BE2C (cell line): ENCODE measurements at regions not wholly inside any gene's neighbourhood (a gene's known extent, or its start where the extent isn't known, plus 50 kb on each side); places are given as distances from the start of the nearest gene placed in this dataset.

Experiments
- DNase-seq: peaks from one replicate; pipeline ENCODE4 v3.0.0-alpha.2; 2020
- H3K27me3 ChIP-seq: fragments of 250-450 bp; sonication (Bioruptor Pico); 2 replicates; pipeline ENCODE4 v1.5.1; 2020; ENCODE audit warnings: mild to moderate bottlenecking
- H3K36me3 ChIP-seq: fragments of 250-450 bp; sonication (Bioruptor Pico); 2 replicates; pipeline ENCODE4 v1.5.1; 2020; ENCODE audit warnings: mild to moderate bottlenecking
- H3K4me1 ChIP-seq: fragments of 250-450 bp; sonication (Bioruptor Pico); 2 replicates; pipeline ENCODE4 v1.5.1; 2020
- H3K4me3 ChIP-seq: 2 replicates; pipeline ENCODE4 v1.5.1; 2011; ENCODE audit warnings: low read depth, low read length
- H3K9me3 ChIP-seq: fragments of 250-450 bp; sonication (Bioruptor Pico); 2 replicates; pipeline ENCODE4 v1.5.1; 2020
- CTCF ChIP-seq: IDR thresholded peaks from 2 replicates; pipeline ENCODE4 v1.5.1; 2012; ENCODE audit warnings: mild to moderate bottlenecking, low read depth, low read length

- Histone ChIP-seq H3K9me3 (no peaks in the 10 kb centered on the region), H3K4me3 (no peak overlapping the region), H3K27me3 (no peaks in the 10 kb centered on the region), H3K4me1 (no peaks in the 10 kb centered on the region), H3K36me3 (no peaks in the 10 kb centered on the region)
- TF ChIP-seq CTCF = no peak
- DNase-seq = no peak
Measured at GRCh38 chr5:129177451-129177850, 82.9 kb downstream of the ISOC1 start.

- no peak for TF ChIP-seq CTCF
- Histone ChIP-seq H3K9me3 (no peaks in the 10 kb centered on the region), H3K36me3 (no peaks in the 10 kb centered on the region), H3K4me1 (no peaks in the 10 kb centered on the region), H3K4me3 (no peak overlapping the region), H3K27me3 (no peaks in the 10 kb centered on the region)
- DNase-seq = no peak
Measured at GRCh38 chr5:129199308-129199707, 104.8 kb downstream of the ISOC1 start.

- DNase-seq = no peak
- TF ChIP-seq CTCF = no peak
- Histone ChIP-seq H3K4me3 (no peak overlapping the region), H3K27me3 (no peaks in the 10 kb centered on the region), H3K36me3 (no peaks in the 10 kb centered on the region), H3K4me1 (no peaks in the 10 kb centered on the region), H3K9me3 (no peaks in the 10 kb centered on the region)
Measured at GRCh38 chr5:129204525-129204924, 110.0 kb downstream of the ISOC1 start.

GRCh38 chr5:129216001-129216400, 121.5 kb downstream of the ISOC1 start:
- H3K36me3 ChIP-seq = no peaks in the 10 kb centered on the region
- H3K4me3 ChIP-seq = no peak overlapping the region
- DNase-seq = no peak
- H3K4me1 ChIP-seq = no peaks in the 10 kb centered on the region
- no peaks in the 10 kb centered on the region for H3K27me3 ChIP-seq
- TF ChIP-seq CTCF = no peak
- H3K9me3 ChIP-seq = no peaks in the 10 kb centered on the region

GRCh38 chr5:129217179-129217578, 122.6 kb downstream of the ISOC1 start:
- no peaks in the 10 kb centered on the region for H3K36me3 ChIP-seq
- H3K4me1 ChIP-seq = no peaks in the 10 kb centered on the region
- no peak overlapping the region for H3K4me3 ChIP-seq
- H3K27me3 ChIP-seq = no peaks in the 10 kb centered on the region
- H3K9me3 ChIP-seq = no peaks in the 10 kb centered on the region
- DNase-seq = no peak
- no peak for TF ChIP-seq CTCF

- no peak overlapping the region for H3K4me3 ChIP-seq
- no peak for DNase-seq
- no peaks in the 10 kb centered on the region for H3K9me3 ChIP-seq
- no peaks in the 10 kb centered on the region for H3K27me3 ChIP-seq
- TF ChIP-seq CTCF = no peak
- no peaks in the 10 kb centered on the region for H3K4me1 ChIP-seq
- no peaks in the 10 kb centered on the region for H3K36me3 ChIP-seq
Measured at GRCh38 chr5:129223178-129223577, 128.6 kb downstream of the ISOC1 start.
